GM19240 (cell line): ENCODE measurements at regions not wholly inside any gene's neighbourhood (a gene's known extent, or its start where the extent isn't known, plus 50 kb on each side); places are given as distances from the start of the nearest gene placed in this dataset.

ENCODE experiments used
- DNase-seq: peaks from one replicate; pipeline ENCODE4 v3.0.0; 2011; ENCODE audit warnings: low spot score; ENCODE audit not compliant: insufficient read length

- DNase-seq = no peak
These were observed 473.5 kb downstream of the TNS1 start for GRCh38 chr2:217529271-217529670.

- DNase-seq = no peak
These were observed 475.1 kb downstream of the TNS1 start for GRCh38 chr2:217527590-217528202.

- no peak for DNase-seq
These were observed 477.7 kb downstream of the TNS1 start for GRCh38 chr2:217525076-217525475.

GRCh38 chr2:217523286-217523685, 479.5 kb downstream of the TNS1 start:
- no peak for DNase-seq

- no peak for DNase-seq
These were observed 481.0 kb downstream of the TNS1 start for GRCh38 chr2:217521820-217522219.

- DNase-seq = no peak
These were observed 482.3 kb downstream of the TNS1 start for GRCh38 chr2:217520356-217521010.

GRCh38 chr2:217517402-217517801, 485.4 kb downstream of the TNS1 start:
- DNase-seq = no peak

GRCh38 chr2:217515615-217516309, 487.0 kb downstream of the TNS1 start:
- no peak for DNase-seq

GRCh38 chr2:217513258-217513657, 489.5 kb downstream of the TNS1 start:
- DNase-seq = no peak

GRCh38 chr2:217512728-217513127, 490.1 kb downstream of the TNS1 start:
- no peak for DNase-seq

GRCh38 chr2:217512259-217512658, 490.5 kb downstream of the TNS1 start:
- no peak for DNase-seq

GRCh38 chr2:217511850-217512249, 490.9 kb downstream of the TNS1 start:
- no peak for DNase-seq

- DNase-seq = peak; percentile 47
These were observed 492.0 kb downstream of the TNS1 start for GRCh38 chr2:217510771-217511291.

- DNase-seq = no peak
These were observed 497.5 kb downstream of the TNS1 start for GRCh38 chr2:217505303-217505702.

- DNase-seq = no peak
These were observed 500.9 kb downstream of the TNS1 start for GRCh38 chr2:217501887-217502286.

- no peak for DNase-seq
These were observed 504.9 kb downstream of the TNS1 start for GRCh38 chr2:217497843-217498377.

- DNase-seq = no peak
These were observed 508.2 kb downstream of the TNS1 start for GRCh38 chr2:217494557-217494956.

- no peak for DNase-seq
These were observed 511.5 kb downstream of the TNS1 start for GRCh38 chr2:217491271-217491670.

GRCh38 chr2:217489145-217489960, 513.4 kb downstream of the TNS1 start:
- DNase-seq = no peak

GRCh38 chr2:217484046-217484445, 518.7 kb downstream of the TNS1 start:
- DNase-seq = no peak

GRCh38 chr2:217482056-217482710, 520.6 kb downstream of the TNS1 start:
- no peak for DNase-seq
